H1 (cell line): ENCODE measurements at regions not wholly inside any gene's neighbourhood (a gene's known extent, or its start where the extent isn't known, plus 50 kb on each side); places are given as distances from the start of the nearest gene placed in this dataset.

Experiments
- ATF2 ChIP-seq: IDR thresholded peaks from 2 replicates; pipeline ENCODE4 v1.6.1; 2012; ENCODE audit warnings: low read length, inconsistent platforms
- BACH1 ChIP-seq: IDR thresholded peaks from 2 replicates; pipeline ENCODE4 v1.6.1; 2012; ENCODE audit warnings: low read length, improper control_type of control experiment
- CTCF ChIP-seq, 3 experiments: IDR thresholded peaks; 1 replicate in 2 of 3; 2 replicates in 1 of 3; pipeline versions ENCODE4 v1.5.1 to v1.6.1; 2011; ENCODE audit warnings: low read length in 3 of 3, mild to moderate bottlenecking in 3 of 3, inconsistent platforms in 2 of 3, low read depth in 1 of 3, moderate library complexity in 1 of 3; ENCODE audit not compliant: insufficient read depth in 1 of 3; ENCODE audit errors: control extremely low read depth in 1 of 3
- EZH2 ChIP-seq: fragments of 200-600 bp; sonication (generic); IDR thresholded peaks from 2 replicates; pipeline ENCODE4 v1.7.1; 2012; ENCODE audit warnings: low read depth, mild to moderate bottlenecking, moderate library complexity, low read length, inconsistent platforms; ENCODE audit not compliant: severe bottlenecking
- MAX ChIP-seq: IDR thresholded peaks from 2 replicates; pipeline ENCODE4 v1.6.1; 2012; ENCODE audit warnings: inconsistent platforms
- POLR2AphosphoS5 ChIP-seq: IDR thresholded peaks from 2 replicates; pipeline ENCODE4 v1.6.1; 2011; ENCODE audit warnings: low read depth, low read length
- RAD21 ChIP-seq, 2 experiments: IDR thresholded peaks in 1 of 2; conservative IDR thresholded peaks in 1 of 2; 2 replicates each; pipeline ENCODE4 v1.6.1; 2011; ENCODE audit warnings: low read depth in 2 of 2, low read length in 2 of 2, improper control_type of control experiment in 1 of 2, inconsistent platforms in 1 of 2, mild to moderate bottlenecking in 1 of 2, moderate library complexity in 1 of 2
- SIX5 ChIP-seq: IDR thresholded peaks from 2 replicates; pipeline ENCODE4 v1.6.1; 2011; ENCODE audit warnings: mild to moderate bottlenecking, low read depth, low read length
- SP4 ChIP-seq: IDR thresholded peaks from 2 replicates; pipeline ENCODE4 v1.6.1; 2012; ENCODE audit warnings: low read length, inconsistent platforms
- SRF ChIP-seq: IDR thresholded peaks from 2 replicates; pipeline ENCODE4 v1.6.1; 2011; ENCODE audit warnings: mild to moderate bottlenecking, low read depth, low read length, moderate library complexity
- TBP ChIP-seq: IDR thresholded peaks from 2 replicates; pipeline ENCODE4 v1.6.1; 2011; ENCODE audit warnings: low read depth, low read length, improper control_type of control experiment
- USF2 ChIP-seq: IDR thresholded peaks from 2 replicates; pipeline ENCODE4 v1.6.1; 2011; ENCODE audit warnings: low read length, improper control_type of control experiment
- ZNF274 ChIP-seq: IDR thresholded peaks from 2 replicates; pipeline ENCODE4 v1.7.0; 2012; ENCODE audit warnings: low read length, borderline replicate concordance; ENCODE audit errors: extremely low read depth

- TF ChIP-seq ZNF274 = no peak
- no peak for TF ChIP-seq RAD21 (IDR thresholded peaks at IDR 0.05 in 1 of 2, conservative IDR thresholded peaks at IDR 0.05 in 1 of 2; ENCODE audit: low read depth in 2 of 2, low read length in 2 of 2)
- no peak for TF ChIP-seq SIX5
- no peak for TF ChIP-seq CTCF (IDR thresholded peaks at IDR 0.05; ENCODE audit: control extremely low read depth in 1 of 3, insufficient read depth in 1 of 3, low read depth in 1 of 3, low read length in 3 of 3)
- no peak for TF ChIP-seq ATF2
- no peak for TF ChIP-seq EZH2
- TF ChIP-seq MAX = no peak
- TF ChIP-seq BACH1 = no peak
- TF ChIP-seq SP4 = no peak
- TF ChIP-seq TBP = no peak
- no peak for TF ChIP-seq SRF
- TF ChIP-seq USF2 = no peak
- no peak for TF ChIP-seq POLR2AphosphoS5
Measured at GRCh38 chr13:83740622-83741021, 141.7 kb downstream of the SLITRK1 start.
